ENCODE measurements at regions not wholly inside any gene's neighbourhood (a gene's known extent, or its start where the extent isn't known, plus 50 kb on each side); places are given as distances from the start of the nearest gene placed in this dataset.

DNA sequence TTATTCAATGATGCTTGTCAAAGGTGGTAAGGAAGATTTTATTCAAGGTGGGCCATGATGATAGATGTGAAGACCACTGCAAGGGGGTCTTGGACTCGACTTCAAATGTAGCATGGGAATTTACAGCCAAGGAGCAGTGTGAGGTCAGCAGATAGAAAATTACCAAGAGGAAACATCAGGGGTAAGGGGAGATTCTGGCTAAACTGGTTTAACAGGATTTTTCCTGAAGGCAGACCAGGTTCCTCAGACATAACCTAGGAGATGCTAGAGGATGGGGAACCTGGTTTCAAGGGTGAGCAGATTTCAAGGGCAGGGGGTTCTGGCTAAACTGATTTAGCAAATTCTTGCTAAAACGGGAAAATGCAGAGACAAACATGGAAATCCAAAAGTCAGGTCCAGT lies 464.9 kb downstream of the TAFA4 start:
- intact Hi-C loops (cut with DNase I) = no loop called here
- Histone ChIP-seq H3K9me3 (ENCODE audit: control insufficient read depth, low read length) (no peaks in the 10 kb centered on the region), H3K27me3 (ENCODE audit: control insufficient read depth, insufficient read depth) (no peaks in the 10 kb centered on the region), H3K27ac (ENCODE audit: low read length) (no peak overlapping the region), H3K4me3 (ENCODE audit: low read length) (no peak overlapping the region), H3K4me1 (ENCODE audit: control insufficient read depth, insufficient read depth, low read length) (no peaks in the 10 kb centered on the region)
- 70% methylated on average over 2 of the region's 2 CpGs for WGBS
- no peak for DNase-seq
- no peak for ATAC-seq

DNA sequence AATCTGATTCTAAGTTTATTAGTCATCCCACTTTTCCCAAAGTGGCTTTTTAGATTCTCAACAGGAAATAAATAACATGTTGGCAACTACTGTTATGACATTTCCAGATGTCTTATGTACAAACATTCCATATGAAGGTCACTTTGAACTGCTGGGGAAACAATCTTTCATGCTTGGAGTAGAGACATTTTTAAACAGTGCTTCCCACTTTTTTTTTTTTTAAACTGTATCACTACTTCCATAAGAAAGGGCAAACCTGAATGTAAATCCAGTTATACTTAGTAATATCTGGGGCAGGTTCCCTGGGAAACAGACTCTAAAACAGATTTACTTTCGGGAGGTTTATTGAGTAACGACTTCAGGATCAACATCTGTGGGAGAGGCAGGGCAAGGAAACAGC lies 473.8 kb downstream of the TAFA4 start:
- intact Hi-C loops (cut with DNase I) = no loop called here
- ATAC-seq = no peak
- H3K4me3 ChIP-seq (ENCODE audit: low read length) = no peak overlapping the region
- H3K27ac ChIP-seq (ENCODE audit: low read length) = no peak overlapping the region
- DNase-seq = no peak
- no peaks in the 10 kb centered on the region for H3K9me3 ChIP-seq (ENCODE audit: control insufficient read depth, low read length)
- no peaks in the 10 kb centered on the region for H3K27me3 ChIP-seq (ENCODE audit: control insufficient read depth, insufficient read depth)
- WGBS = 51% methylated on average over 2 of the region's 2 CpGs
- H3K4me1 ChIP-seq (ENCODE audit: control insufficient read depth, insufficient read depth, low read length) = no peaks in the 10 kb centered on the region

DNA sequence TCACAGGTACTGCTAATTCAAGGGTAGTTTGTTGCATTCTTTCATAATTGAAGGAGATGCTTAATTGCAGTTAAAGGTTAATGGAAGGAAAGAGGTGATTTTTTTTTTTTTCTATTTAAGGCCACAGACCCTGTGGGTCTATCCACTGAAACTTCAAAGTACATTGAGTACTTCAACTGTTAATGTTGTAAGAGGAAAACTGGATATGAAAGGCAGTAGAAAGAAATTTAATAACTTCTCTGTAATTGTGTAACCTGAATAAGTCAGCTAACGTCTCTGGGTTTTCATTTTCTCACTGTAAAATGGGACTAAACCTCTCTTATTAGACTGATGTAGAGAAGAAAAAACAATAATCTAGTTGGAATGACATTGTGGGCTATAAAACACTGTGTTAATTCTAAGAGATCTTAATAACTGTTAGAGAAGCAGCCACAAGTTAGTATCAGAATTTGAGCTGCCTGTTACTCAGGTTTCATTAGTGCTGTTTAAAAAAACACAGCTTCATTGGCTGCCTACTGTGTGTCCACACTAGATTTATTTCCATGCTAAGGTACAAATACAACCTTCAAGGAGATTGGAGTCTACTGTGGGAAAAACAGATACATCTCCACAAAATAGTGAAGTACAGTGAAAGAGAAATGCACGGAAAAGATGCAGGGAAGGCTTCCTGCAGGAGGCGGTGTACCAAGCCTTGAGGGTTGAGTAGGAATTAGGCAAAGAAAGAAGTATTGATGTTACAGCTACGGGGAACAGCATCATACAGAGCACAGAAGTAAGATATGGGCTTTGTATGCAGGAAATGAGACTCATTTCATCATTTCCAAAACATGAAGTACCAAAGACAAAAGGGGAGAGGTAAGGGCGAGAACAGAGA lies 483.6 kb downstream of the TAFA4 start:
- 77% methylated on average over 5 of the region's 5 CpGs for WGBS
- Histone ChIP-seq H3K4me3 (ENCODE audit: low read length) (no peak overlapping the region), H3K9me3 (ENCODE audit: control insufficient read depth, low read length) (no peaks in the 10 kb centered on the region), H3K4me1 (ENCODE audit: control insufficient read depth, insufficient read depth, low read length) (no peaks in the 10 kb centered on the region), H3K27ac (ENCODE audit: low read length) (no peak overlapping the region), H3K27me3 (ENCODE audit: control insufficient read depth, insufficient read depth) (no peaks in the 10 kb centered on the region)
- no peak for ATAC-seq
- intact Hi-C loops (cut with DNase I) = no loop called here
- no peak for DNase-seq

DNA sequence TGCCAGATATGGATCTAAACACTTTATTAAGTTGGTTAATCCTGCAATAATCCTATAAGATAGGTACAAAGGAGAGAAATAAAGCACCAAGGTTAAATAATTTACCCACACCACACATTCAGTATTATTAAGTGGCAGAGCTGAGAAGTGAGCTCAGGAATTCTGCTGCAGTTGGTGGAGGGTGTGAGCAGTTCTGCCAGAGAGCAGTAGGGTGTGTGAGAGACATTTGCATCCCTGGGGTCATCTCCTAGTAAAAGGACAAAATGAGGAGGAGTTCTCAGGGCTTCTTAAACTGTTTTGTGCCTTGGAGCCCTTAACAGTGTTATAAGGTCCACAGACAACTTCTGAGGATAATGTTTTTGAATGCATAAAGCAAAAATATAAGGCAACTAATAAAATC lies 484.5 kb downstream of the TAFA4 start:
- ATAC-seq = no peak
- DNase-seq = no peak
- intact Hi-C loops (cut with DNase I) = no loop called here
- Histone ChIP-seq H3K4me1 (ENCODE audit: control insufficient read depth, insufficient read depth, low read length) (no peaks in the 10 kb centered on the region), H3K9me3 (ENCODE audit: control insufficient read depth, low read length) (no peaks in the 10 kb centered on the region), H3K4me3 (ENCODE audit: low read length) (no peak overlapping the region), H3K27ac (ENCODE audit: low read length) (no peak overlapping the region), H3K27me3 (ENCODE audit: control insufficient read depth, insufficient read depth) (no peaks in the 10 kb centered on the region)

DNA sequence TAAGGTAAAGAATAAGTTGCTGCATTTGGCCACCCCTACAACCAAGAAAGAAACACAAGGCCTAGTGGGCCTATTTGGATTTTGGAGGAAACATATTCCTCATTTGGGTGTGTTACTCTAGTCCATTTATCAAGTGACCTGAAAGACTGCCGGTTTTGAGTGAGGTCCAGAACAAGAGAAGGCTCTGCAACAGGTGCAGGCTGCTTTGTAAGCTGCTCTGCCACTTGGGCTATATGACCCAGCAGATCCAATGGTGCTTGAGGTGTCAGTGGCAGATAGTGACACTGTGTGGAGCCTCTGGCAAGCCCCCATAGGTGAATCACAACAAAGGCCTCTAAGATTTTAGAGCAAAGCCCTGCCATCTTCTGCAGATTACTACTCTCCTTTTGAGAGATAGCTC lies 491.3 kb downstream of the TAFA4 start:
- intact Hi-C loops (cut with DNase I) = no loop called here
- no peaks in the 10 kb centered on the region for H3K4me1 ChIP-seq (ENCODE audit: control insufficient read depth, insufficient read depth, low read length)
- ATAC-seq (no peak), DNase-seq (no peak)
- H3K9me3 ChIP-seq (ENCODE audit: control insufficient read depth, low read length) = no peaks in the 10 kb centered on the region
- 64% methylated on average over 1 of the region's 1 CpG for WGBS
- H3K4me3 ChIP-seq (ENCODE audit: low read length) = no peak overlapping the region
- no peak overlapping the region for H3K27ac ChIP-seq (ENCODE audit: low read length)
- no peaks in the 10 kb centered on the region for H3K27me3 ChIP-seq (ENCODE audit: control insufficient read depth, insufficient read depth)

DNA sequence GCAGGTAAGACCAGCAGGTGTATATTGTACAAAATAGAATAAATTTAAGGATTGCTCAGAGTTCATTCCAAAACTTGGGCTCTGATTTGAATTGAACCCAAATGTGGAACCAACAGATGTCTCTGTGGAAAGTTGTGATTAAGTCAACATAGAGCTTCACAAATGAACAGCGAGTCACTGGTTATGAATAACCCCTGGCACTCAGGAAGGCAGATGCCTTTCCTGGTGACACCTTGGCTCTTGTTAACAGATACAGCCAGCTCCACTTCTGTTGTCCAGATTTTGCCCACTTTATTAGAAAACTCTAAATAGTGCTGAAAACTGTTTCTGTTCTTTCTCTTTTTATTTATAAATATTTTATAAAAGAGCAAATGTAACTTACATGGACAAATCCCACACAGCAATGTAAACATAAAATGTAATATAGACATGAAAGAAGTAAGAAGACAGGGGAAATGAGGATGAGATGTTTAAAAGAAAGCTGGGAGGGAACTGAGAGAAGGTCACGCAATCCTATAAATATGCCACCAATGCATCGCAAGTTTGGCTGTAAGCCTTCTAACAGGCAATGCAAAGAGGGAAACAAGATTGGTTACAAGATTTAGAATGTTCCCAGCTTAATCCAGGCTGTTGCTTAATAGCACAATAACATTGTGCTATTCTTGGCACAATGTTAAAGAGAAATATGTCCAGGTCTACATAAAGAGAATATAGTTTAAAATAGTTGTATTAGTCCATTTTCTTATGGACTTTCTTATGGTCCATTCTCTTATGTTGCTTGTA lies 495.5 kb downstream of the TAFA4 start:
- Histone ChIP-seq H3K4me1 (ENCODE audit: control insufficient read depth, insufficient read depth, low read length) (no peaks in the 10 kb centered on the region), H3K27ac (ENCODE audit: low read length) (no peak overlapping the region), H3K9me3 (ENCODE audit: control insufficient read depth, low read length) (no peaks in the 10 kb centered on the region), H3K4me3 (ENCODE audit: low read length) (no peak overlapping the region), H3K27me3 (ENCODE audit: control insufficient read depth, insufficient read depth) (no peaks in the 10 kb centered on the region)
- DNase-seq (no peak), ATAC-seq (no peak)
- intact Hi-C loops (cut with DNase I) = no loop called here
- WGBS = 79% methylated on average over 3 of the region's 3 CpGs

DNA sequence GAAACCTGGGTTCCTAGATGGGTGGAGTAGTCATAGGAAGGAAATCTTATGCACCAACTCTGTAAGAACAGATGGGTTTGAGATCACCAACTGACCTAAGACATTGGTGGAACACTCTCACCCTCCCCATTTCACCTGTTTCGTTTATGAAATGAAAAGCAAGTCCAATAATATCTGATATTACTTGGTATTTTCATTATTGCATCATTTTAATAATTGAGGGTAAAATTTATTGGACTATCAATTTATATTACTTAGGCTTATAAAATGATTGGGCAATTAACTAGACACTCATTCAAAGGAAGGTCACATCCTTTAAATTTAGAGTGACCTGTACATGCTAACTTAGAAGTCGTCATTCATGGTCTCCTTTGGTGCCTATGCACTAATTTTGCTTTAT lies 503.9 kb downstream of the TAFA4 start:
- ATAC-seq = no peak
- 72% methylated on average over 2 of the region's 2 CpGs for WGBS
- Histone ChIP-seq H3K4me1 (ENCODE audit: control insufficient read depth, insufficient read depth, low read length) (no peaks in the 10 kb centered on the region), H3K4me3 (ENCODE audit: low read length) (no peak overlapping the region), H3K27ac (ENCODE audit: low read length) (no peak overlapping the region), H3K27me3 (ENCODE audit: control insufficient read depth, insufficient read depth) (no peaks in the 10 kb centered on the region), H3K9me3 (ENCODE audit: control insufficient read depth, low read length) (no peaks in the 10 kb centered on the region)
- intact Hi-C loops (cut with DNase I) = no loop called here
- no peak for DNase-seq

DNA sequence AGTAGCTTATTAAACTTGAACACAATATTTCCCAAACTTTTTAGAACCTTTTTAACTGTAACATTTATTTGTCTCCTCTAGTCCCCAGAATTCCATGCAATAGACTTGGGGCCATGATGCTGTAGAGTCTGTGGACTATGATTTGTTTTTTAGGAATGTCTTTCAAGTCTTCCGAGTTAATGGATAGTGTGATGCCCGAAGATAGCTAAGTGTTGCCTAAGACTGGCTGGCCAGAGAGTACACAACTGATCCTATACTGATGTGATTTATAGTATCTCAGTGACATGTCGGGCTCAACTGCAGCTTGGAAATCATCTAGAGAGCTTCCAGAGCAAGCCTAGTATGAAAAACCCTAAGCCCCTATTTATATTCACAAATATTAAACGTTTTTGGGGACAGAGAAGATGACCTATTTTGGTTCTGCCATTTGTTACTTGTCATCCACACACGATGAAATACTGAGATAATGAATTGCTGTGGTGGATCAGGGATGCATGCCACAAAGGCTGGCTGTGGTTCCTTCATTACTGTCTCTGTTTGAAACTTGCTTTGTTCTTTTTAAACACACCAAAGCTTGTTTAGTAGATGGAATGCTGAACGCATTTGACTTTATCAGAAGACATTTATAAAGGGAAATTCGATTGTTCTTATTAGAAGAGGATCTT lies 507.4 kb downstream of the TAFA4 start:
- no peaks in the 10 kb centered on the region for H3K4me1 ChIP-seq (ENCODE audit: control insufficient read depth, insufficient read depth, low read length)
- H3K9me3 ChIP-seq (ENCODE audit: control insufficient read depth, low read length) = no peaks in the 10 kb centered on the region
- H3K27ac ChIP-seq (ENCODE audit: low read length) = no peak overlapping the region
- 48% methylated on average over 7 of the region's 7 CpGs for WGBS
- ATAC-seq (no peak), DNase-seq (no peak)
- intact Hi-C loops (cut with DNase I) = no loop called here
- H3K27me3 ChIP-seq (ENCODE audit: control insufficient read depth, insufficient read depth) = no peaks in the 10 kb centered on the region
- no peak overlapping the region for H3K4me3 ChIP-seq (ENCODE audit: low read length)

DNA sequence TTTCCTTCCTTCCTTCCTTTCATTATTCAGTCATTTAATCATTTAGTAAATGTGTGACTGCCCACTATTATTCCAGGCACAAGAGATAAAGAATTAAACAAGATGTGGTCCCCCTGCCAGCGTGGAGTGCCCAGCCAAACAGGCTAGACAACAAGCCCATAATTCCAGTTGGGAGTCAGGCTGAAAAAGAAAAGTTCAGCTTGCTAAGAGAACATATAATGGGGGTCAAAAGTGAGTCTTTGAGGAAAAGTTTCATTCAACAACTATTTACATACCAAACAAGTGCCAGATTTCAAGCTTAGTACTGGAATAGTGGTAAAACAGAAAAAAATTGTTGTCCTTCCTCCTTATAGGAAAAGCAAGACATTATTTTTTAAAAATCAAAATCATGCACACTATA lies 523.7 kb downstream of the TAFA4 start:
- Histone ChIP-seq H3K9me3 (ENCODE audit: control insufficient read depth, low read length) (no peaks in the 10 kb centered on the region), H3K4me1 (ENCODE audit: control insufficient read depth, insufficient read depth, low read length) (no peaks in the 10 kb centered on the region), H3K27ac (ENCODE audit: low read length) (no peak overlapping the region), H3K27me3 (ENCODE audit: control insufficient read depth, insufficient read depth) (no peaks in the 10 kb centered on the region), H3K4me3 (ENCODE audit: low read length) (no peak overlapping the region)
- intact Hi-C loops (cut with DNase I) = no loop called here
- DNase-seq (no peak), ATAC-seq (no peak)
- WGBS = 79% methylated on average over 1 of the region's 1 CpG

DNA sequence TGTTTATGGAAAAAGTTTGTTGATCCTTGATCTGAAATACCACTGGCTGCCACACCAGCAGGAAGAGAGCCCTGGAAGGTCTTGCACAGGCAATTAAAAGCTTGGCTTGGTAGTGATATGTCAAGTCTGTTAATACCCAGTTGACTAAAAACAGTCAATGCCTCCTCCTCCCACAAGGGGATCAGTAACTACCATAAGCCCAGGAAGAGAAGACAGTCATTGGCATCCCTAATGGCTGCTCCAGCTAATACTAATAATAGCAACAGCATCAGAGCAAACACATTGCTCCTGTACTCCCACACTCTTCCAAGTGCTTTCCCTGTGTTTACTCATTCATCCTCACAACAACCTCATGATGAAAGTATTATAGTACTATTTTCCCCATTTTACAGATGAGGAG lies 528.6 kb downstream of the TAFA4 start:
- intact Hi-C loops (cut with DNase I) = no loop called here
- Histone ChIP-seq H3K4me3 (ENCODE audit: low read length) (no peak overlapping the region), H3K27ac (ENCODE audit: low read length) (no peak overlapping the region), H3K4me1 (ENCODE audit: control insufficient read depth, insufficient read depth, low read length) (no peaks in the 10 kb centered on the region), H3K9me3 (ENCODE audit: control insufficient read depth, low read length) (no peaks in the 10 kb centered on the region), H3K27me3 (ENCODE audit: control insufficient read depth, insufficient read depth) (no peaks in the 10 kb centered on the region)
- no peak for DNase-seq
- no peak for ATAC-seq

DNA sequence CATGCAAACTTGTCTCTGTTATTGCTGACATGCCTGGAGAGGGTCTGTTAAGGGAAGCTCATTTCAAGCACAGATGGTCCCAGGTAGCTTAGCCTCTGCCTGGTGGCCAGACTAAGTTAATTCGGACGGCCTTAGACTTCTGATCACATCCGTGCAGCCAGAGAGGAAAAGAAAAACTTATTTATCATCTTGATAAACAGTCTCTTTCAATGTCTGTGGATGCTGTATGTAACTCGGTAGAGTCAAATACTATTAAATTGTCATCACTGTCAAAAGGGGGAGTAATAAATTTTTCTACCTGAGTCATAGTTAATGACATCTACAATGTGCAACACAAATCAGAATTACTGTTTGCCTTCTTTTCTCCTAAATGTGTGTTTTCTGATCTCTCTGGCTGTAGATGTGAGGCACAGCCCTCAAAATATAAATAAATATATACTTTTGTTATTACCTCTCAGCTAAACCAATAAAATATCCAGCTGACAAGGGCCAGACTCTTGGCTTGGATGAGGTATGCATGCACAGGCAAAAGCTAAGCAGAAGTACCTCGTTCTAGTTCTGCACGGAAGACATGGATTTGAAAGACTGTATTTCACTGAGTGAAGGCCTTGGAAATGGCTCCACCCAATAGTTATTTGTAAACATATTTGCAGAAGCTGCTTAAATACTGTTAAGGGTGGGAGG lies 530.0 kb downstream of the TAFA4 start:
- no peak for ATAC-seq
- no peaks in the 10 kb centered on the region for H3K4me1 ChIP-seq (ENCODE audit: control insufficient read depth, insufficient read depth, low read length)
- 82% methylated on average over 6 of the region's 6 CpGs for WGBS
- H3K9me3 ChIP-seq (ENCODE audit: control insufficient read depth, low read length) = no peaks in the 10 kb centered on the region
- no peak for DNase-seq
- intact Hi-C loops (cut with DNase I) = no loop called here
- H3K4me3 ChIP-seq (ENCODE audit: low read length) = no peak overlapping the region
- no peak overlapping the region for H3K27ac ChIP-seq (ENCODE audit: low read length)
- no peaks in the 10 kb centered on the region for H3K27me3 ChIP-seq (ENCODE audit: control insufficient read depth, insufficient read depth)

All from right cardiac atrium (tissue), 5 donors.